Left renal cortex interstitium (tissue), 4 donors: ENCODE measurements at regions not wholly inside any gene's neighbourhood (a gene's known extent, or its start where the extent isn't known, plus 50 kb on each side); places are given as distances from the start of the nearest gene placed in this dataset.
"Not testable (repeated sequence)": the region's sequence is repeated elsewhere in the genome, so short reads cannot be mapped to it uniquely, and the experiment has no call there.

Source experiments
- DNase-seq, 4 donors: peaks; one replicate each; pipeline ENCODE4 v3.0.0-alpha.2; 2013; ENCODE audit warnings: low read depth in 4 of 4, low spot score in 2 of 4, missing footprints in 1 of 4

DNA sequence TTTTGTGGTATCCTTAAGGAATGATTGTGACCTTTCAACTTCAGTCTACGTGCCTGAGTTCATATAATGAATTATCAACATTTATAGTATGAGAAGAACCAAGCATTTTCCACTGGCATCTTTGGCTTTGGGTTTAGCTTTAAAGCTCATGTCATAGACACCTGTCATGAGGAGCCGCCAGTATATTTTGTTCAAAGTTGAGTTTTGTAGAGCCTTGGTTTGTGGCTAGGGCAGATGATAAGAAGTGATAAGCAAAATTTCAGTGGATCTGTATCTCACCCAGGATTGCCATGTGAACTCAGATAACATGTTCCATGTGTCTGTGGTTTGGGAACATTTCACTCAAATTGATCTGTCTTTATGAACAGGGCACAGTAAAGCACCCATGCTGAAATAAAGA lies 873.2 kb downstream of the STPG2 start:
- DNase-seq, result no peak

DNA sequence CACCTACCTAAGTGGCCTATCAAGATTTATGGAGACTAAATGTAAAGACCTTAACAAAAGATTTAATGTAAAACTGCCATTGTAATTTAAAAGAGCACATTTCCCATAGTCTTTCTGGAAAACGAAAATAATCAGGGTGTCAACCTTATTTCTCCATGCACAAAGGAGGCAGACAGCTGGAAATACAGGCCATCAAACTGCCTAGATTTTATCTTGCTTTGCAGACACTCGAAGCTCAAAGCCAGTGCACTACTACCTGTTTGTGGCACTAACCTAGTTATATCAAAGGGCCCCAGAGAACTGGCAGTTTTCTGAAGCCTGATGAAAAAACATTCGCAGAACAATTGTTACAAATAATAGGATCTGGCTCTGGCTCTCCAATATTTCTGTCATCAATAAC lies 863.9 kb downstream of the STPG2 start:
- DNase-seq, result no peak

DNA sequence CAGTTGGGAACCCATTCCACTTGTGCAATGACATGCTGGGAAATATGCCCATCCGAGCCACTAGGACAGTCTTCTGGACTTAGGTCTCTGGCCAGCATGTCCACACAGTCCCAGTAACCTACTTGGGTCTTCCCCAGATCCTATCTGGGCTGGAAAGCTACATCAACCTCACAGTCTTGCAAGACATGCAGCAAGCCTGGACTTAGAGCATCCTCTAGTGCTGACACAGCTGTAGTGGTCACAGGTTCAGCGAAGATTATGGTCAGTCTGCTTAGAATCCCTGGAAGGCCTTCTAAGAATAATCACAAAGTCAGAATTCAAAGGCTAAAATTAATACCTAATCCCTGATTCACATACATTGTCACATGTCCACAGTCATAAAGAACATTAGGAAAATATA lies 842.7 kb downstream of the STPG2 start:
- no peak for DNase-seq

DNA sequence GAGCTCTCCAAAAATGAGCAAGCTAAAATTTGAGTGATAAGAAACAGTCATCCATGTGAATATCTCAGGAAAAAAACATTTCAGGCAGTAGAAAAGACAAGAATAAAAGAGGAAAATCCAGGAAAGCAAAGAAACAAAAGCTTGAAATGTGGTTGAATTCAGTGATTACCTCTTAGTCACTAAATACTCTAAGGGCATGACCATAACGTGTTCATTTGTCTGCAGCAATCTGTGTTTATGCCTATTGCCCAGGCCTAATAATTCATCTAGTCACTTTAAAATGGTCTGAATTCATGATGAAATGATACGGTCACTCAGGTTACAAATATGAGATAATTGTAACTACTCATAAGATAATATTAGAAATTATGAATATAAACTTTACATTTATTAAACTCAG lies 837.9 kb downstream of the STPG2 start:
- no peak for DNase-seq

DNA sequence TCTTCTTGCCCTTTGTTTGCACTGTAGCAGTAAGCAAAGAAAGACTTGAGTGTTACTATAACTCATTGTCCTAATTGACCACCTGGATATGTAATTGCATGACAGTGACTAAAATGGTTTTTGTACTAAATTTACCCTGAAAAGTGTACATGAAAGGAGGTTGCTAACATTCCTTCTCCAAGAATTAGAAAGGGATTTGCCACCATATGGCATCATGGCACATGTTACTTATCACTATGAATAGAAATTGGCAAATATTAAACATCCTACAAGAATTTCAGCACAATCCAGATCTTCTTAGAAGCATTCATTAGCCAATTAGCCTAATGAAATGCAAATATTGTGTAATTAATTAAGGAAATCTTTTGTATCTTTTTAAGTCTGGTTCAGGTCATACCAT lies 834.2 kb downstream of the STPG2 start:
- no peak for DNase-seq

DNA sequence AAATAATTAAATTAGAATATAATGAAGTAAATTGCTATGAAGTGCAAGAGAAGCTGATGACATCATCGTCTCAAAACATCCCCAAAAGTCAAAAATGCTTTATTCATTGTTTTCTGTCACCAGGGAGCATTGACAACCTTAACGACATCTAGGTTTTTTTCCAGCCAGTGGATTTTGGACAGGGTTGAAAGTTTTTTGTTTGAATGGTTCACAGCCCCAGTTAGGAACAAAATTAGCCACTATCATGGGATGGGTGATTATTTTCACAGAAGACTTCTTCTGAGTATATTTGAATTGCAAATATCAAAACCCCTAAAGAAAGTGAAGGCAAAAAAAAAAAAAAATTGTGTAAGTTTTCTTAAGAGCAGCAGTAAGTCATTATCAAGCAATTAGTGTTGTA lies 826.1 kb downstream of the STPG2 start:
- no peak for DNase-seq

DNA sequence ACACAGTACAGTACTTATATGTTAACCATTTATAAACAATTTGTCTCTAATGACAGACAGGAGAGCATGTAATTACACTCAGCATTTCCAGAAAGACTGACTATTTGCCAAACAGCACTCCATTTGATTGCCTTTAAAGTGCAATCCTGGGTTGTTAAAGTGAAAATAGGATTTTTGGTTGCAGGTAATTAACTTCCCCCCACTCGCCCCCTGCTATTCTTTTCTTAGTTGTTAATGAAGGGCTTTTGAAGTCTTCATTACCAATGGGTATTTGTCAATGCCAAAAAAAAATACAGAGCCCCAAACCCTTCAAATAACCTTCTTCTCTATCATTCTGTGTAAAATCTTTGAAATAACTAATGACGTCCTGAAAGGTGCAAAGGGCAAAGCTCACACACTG lies 825.6 kb downstream of the STPG2 start:
- no peak for DNase-seq

DNA sequence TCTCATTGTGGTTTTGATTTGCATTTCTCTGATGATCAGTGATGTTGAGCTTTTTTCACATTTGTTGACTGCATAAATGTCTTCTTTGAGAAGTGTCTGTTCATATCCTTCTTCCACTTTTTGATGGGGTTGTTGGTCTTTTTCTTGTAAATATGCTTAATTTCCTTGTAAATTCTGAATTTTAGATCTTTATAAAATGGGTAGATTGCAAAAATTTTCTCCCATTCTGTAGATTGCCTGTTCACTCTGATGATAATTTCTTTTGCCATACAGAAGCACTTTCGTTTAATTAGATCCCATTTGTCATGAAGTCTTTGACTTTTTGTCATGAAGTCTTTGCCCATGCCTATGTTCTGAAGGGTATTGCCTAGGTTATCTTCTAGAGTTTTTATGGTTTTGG lies 817.5 kb downstream of the STPG2 start:
- not testable (repeated sequence) for DNase-seq

DNA sequence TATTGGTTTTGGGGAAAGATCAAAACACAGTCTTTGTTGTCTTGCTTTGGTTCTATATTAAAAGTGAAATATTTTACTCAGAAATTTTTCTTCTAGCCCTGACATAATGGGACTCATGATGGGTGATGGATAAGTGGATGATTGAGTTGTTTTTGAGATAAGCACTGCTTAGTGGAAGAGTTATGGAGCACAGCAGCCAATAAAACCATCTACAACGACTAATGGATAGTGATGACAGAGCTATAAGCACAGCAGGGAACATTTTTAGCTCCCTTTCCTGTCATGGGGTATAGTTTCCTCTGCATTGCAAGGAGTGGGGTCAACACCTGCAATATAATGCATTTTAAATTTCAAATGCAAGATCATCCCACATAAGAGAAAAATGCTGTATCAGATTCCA lies 812.4 kb downstream of the STPG2 start:
- no peak for DNase-seq

DNA sequence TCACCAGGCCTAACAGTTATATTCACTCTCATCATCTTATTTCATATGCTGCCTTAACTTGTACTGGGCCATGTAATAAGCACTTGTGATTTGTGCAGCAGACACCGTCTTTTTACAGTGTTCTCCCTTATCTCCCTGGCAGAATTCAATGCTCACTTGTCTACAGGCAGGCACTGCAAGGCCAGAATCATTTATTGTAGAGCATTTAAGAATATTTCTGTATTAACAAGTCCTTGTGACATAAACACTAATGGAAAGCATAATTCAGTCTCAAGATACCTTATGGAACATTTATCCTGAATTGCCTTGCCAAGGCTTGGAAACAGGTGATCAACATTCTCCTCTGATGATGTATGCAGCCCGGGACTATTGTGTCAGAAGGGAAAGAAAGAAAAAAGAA lies 808.9 kb downstream of the STPG2 start:
- no peak for DNase-seq

DNA sequence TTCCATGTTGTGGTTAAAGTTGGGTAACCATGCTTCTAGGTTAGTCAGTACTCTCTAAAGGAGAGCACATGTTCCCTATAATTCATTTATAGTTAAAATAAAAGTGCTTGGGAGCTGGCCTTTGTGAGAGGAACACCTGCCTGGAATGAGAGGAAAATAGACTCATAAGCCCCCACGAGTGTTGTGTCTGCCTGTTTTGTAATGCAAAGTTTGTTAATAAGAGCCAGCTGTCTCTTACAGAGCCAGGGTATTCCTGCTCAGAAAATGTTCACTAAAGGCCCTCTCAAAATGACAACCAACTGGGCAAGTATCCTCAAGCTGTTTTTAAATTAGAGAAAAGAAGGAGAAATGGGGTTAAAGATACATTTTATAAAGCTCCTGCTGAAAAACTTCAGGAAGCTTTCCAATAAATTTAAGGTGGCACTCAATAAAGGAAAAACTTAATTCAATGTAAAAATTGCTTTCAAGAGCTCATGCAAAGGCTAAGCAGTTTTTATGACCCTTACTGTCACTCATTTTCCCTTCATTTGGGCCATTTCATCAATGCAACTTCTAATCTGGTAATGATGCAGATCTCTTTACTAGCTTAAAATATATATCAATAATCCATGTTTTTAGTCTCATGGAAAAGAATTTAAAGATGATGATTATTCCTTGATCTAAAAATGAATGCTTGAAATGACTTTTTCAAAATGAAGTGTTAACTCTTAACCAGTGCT lies 793.6 kb downstream of the STPG2 start:
- no peak for DNase-seq

DNA sequence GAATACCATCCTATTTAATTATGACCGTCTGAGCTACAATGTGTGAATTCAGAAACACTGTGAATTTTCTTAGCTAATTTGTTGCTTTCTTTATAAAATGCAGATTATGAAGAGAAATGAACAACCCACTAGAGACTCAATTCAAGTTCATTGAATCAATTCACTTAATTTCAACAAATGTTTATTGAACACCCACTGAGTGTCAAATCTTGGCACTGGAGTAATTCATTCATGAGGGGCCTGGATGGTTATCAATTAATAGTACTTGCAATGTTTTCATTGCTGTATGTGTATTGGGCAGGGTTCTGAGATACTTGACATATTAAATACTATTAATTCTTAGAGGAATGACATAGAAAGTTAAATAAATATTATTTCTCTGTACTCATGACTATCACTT lies 789.4 kb downstream of the STPG2 start:
- no peak for DNase-seq

DNA sequence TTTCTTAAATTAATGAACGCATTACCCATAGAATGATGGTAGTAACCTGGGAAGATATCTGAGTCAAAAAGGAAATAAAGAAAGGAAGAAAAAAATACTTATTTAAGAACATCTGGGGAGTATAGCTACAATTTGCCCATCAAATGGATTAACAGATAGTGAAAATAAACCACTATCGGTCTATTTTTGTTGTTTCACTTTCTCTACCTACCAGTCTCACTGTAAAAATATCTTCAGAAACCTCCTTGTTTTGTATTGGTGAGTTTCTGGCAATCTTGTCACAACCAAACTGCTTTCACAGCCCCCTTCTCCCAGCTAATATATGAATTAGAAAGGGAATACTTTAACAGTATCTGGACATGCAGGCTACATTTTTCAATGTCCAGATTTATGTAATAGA lies 783.5 kb downstream of the STPG2 start:
- DNase-seq, result no peak

DNA sequence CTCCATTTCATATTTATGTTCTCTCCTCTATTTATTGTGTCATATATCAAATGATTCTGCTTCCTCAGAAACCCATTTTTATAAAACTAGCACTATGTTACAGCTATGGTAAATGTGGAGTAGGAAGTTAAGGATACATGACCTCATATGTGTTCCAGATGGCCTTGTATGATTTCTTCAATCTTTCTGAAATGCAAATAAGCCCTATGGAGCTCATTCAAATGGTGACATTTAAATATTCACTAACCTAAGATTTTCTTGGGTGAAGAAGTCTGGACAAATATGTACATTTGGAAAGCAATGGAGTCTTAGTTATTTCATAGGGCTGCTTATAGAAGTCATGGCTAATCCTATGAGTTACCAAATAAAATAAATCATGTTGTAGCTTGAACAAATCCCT lies 782.5 kb downstream of the STPG2 start:
- no peak for DNase-seq

DNA sequence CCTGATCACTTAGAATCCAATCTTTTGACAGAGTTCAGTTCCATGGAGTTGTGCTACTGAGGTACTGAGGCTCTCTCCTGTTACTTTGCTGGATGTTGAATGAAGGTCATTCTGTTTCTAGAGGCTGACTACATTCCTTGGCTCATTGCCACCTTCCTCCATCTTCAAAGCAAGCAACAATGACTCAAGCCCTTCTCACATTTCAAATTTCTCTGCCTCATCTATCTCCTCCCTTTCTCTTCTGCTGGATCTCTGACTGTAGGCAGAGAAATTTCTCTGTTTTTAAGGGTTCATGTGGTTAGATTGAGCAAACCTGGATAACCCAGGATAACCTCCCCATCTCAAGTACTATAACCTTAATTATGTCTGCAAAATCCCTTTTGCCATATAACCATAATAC lies 775.4 kb downstream of the STPG2 start:
- DNase-seq, result no peak

DNA sequence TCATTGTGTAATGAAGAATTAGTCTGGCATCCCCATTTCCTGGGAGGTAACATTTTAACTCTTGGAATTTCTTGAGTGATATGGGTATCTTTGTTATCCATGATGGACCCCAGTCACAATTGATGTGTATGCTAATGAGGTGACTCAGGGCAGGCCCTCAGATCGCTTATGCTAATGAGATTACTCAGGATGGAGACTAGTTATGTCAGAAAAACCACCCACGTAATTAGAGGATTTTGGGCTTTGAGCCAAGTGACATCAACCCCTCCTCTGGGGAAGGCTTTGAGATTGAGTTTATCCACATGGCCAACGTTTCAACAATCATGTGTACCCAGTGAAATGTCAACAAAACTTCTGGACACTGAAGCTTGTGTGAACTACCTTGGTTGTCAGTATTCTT lies 772.7 kb downstream of the STPG2 start:
- no peak for DNase-seq

DNA sequence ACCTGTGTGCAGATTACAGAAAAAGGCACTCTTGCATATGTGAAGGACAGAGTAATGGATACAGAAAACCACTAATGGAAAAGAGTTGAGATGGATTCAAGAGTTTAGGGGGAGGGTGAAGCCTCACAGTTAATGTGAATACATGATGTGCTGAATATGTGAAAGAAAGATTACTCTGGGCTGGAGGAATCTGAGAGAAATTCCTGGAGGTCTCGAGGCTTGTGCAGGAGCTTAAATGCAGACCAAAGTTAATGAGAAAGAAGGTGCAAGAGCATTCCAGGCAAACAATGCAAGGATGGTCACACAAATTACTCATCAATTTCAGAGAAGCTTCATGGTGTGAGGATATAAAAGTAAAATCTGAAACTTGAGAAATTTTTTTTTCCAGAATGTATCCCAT lies 768.8 kb downstream of the STPG2 start:
- DNase-seq, result no peak

DNA sequence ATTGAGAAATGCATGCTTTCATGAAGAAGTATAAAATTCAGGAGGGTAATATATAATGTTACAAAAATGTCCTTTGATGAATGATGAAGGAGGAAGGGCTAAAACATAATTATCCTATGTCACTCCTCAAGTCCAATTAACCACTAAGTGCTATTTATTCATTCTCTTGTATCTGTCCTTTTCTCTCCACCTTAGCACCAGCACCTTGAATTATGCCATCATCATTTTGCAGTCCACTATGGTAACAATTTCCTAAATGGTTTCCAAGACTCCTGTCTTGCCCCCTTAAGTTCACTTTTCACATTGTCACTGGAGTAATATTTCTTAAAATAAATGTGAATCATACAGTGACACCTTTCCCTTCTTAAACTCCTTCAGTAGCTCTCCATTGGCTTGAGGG lies 756.3 kb downstream of the STPG2 start:
- DNase-seq, result no peak

DNA sequence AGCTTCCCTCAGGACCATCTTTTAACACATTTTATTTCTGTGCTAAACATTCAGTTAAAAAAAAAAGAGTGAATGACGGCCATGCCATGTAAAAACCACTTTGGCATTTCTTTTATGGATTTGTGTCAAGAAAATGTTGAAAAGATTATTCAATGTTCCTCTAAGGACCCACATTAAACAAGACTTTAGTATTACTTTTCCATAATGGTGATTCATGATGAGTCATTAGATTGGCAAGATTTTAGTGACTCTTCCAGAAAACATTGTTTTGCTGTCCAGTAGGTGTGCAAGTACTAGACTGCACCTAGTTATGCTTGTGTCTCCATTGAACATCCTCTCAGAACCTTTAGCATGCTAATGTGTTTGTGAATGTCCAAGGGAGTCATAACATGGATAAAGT lies 748.6 kb downstream of the STPG2 start:
- DNase-seq, result no peak

DNA sequence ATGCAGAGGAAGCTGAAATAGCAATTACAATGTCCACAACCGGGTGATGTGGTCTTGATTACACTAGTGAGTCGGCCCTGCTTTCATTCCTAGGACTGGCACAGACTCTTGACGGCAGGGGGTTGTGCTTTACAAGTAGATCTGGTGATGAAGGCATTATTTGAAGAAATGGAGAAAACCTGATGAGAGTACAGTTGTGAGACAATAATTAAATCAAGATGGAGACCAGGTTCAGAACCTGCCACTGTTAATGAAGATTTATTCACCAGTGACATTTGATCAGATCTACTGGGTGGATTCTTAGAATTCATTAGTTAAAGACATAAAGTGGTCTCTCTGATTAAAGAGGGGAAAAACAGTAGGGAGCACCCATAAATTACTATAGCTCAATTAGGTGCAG lies 747.2 kb downstream of the STPG2 start:
- peak in 2 of 4 donors; percentile 0 to 9 for DNase-seq

DNA sequence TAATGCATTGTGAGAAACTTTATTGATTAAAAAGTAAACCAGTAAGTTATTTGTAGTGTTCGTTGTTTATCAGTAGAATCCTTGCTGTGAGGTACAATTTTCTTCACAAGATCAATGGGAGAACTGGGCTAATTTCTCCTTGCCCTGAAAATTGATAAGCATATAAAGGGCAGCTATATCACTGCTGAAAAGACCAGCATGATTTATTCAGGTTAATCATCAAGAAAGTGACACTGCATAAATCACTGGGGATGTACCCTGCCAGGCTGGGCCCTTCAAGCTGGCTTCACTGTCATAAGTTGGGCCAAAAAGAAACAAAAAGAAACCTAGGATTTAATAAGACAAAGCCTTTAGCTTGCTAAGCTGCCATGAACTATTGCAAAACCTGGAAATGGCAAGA lies 746.7 kb downstream of the STPG2 start:
- no peak for DNase-seq

DNA sequence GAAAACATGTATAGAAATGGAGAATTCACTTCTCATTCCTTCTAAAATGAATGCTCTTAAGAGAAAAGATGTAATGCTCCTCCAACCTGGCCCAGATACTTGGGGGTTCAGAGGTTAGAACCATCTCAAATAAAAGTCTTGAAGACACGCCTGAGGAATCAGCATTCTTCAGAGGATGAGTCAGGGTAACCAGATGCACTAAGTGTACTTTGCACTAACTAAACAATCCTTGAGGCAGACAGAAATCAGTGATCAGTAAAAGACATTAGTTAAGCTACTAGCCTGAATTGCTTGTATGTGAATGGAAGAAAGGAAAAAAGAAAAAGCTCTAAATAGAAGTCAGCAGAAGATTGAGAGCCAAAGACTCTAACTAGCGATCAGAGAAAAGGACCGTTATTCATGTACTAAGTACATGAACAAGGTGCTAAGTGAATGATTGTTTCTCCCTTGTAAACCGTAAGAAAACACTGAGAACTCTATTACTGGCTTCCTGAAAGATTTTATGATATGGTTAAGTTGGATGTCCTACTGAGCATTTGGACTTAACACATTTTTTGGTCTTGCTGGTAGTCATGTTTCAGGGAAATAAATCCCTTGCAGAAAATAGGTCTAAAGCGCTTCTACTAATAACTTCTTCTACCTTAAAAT lies 738.3 kb downstream of the STPG2 start:
- no peak for DNase-seq

DNA sequence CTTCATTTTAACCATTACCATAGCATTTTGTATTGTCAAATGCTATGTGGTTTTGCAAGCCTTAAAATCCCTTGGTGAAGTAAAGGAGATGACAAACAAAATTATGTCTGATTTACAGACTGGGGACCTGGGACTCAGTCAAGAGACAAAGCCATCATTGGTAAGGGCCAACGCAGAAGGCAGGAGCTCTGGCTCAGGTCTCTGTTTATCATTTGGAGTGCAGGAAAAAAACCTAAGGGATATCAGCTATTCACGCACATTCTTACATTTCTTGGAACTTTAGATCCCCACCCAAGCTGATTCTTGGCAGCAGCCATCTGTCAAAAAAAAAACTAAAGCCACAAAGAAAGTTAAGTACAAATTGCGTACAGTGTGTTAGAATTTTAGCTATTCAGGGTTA lies 731.9 kb downstream of the STPG2 start:
- no peak for DNase-seq
